Stomach (tissue), 4 donors: ENCODE measurements at regions not wholly inside any gene's neighbourhood (a gene's known extent, or its start where the extent isn't known, plus 50 kb on each side); places are given as distances from the start of the nearest gene placed in this dataset.

Source experiments
- EP300 ChIP-seq: sonication (generic); formaldehyde crosslinking; IDR thresholded peaks from one replicate; pipeline ENCODE4 v1.6.1; 2017; ENCODE audit warnings: antibody characterized with exemption
- POLR2A ChIP-seq, 4 donors: fragments of 450-650 bp; IDR thresholded peaks; one replicate each; pipeline ENCODE4 v1.6.1; 2016; ENCODE audit warnings: antibody characterized with exemption in 4 of 4, control low read depth in 2 of 4, mild to moderate bottlenecking in 1 of 4, moderate library complexity in 1 of 4
- POLR2AphosphoS5 ChIP-seq, 3 donors: sonication (generic); formaldehyde crosslinking; IDR thresholded peaks; one replicate each; pipeline ENCODE4 v1.6.1; 2016; ENCODE audit warnings: antibody characterized with exemption in 3 of 3
- TF ChIP-seq, protein P1 (sequence below), 7 experiments: fragments of 450-650 bp in 4 of 7; fragments of 200-600 bp in 3 of 7; sonication (generic) in 3 of 7; IDR thresholded peaks; one replicate each; pipeline ENCODE4 v1.5.1; 2016 to 2019; ENCODE audit warnings: antibody characterized with exemption in 7 of 7, control low read depth in 2 of 7, mild to moderate bottlenecking in 1 of 7

DNA sequence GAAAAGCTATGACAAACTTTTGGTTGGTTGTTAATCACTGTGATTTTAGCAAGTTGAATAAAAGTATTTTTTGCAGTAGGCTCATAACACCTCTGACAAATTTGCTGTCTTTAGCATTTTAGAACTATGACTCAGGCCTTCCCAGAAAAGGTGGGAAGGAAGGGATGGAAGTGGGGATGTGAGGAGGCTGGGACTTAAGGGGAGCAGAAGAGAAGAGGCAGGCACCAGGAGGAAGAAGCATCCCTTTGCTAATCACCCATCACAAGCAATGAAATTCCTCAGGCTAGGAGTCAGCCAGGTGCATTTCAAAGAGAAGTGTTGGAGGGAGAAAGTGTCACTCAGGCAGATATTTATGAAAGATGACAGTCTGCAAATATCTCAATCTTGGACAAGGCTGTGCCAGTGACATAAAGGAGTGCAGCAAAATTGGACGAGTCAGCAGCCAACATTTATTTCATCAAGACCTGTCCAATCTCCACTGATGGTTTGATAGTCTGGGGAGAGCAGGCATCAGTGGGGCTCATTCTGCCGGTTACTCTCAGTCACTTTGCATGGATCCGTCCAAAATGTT, 337.3 kb upstream of the ARRDC4 start:
- TF ChIP-seq, protein P1, sequence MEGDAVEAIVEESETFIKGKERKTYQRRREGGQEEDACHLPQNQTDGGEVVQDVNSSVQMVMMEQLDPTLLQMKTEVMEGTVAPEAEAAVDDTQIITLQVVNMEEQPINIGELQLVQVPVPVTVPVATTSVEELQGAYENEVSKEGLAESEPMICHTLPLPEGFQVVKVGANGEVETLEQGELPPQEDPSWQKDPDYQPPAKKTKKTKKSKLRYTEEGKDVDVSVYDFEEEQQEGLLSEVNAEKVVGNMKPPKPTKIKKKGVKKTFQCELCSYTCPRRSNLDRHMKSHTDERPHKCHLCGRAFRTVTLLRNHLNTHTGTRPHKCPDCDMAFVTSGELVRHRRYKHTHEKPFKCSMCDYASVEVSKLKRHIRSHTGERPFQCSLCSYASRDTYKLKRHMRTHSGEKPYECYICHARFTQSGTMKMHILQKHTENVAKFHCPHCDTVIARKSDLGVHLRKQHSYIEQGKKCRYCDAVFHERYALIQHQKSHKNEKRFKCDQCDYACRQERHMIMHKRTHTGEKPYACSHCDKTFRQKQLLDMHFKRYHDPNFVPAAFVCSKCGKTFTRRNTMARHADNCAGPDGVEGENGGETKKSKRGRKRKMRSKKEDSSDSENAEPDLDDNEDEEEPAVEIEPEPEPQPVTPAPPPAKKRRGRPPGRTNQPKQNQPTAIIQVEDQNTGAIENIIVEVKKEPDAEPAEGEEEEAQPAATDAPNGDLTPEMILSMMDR (IDR thresholded peaks at IDR 0.05) = no peak
- TF ChIP-seq POLR2AphosphoS5 (IDR thresholded peaks at IDR 0.05) (no peak), POLR2A (IDR thresholded peaks at IDR 0.05) (no peak), EP300 (no peak)
